Heart left ventricle (tissue), 13 donors: ENCODE measurements at regions not wholly inside any gene's neighbourhood (a gene's known extent, or its start where the extent isn't known, plus 50 kb on each side); places are given as distances from the start of the nearest gene placed in this dataset.

Experiments
- CTCF ChIP-seq, 12 donors: fragments of 200-600 bp; sonication (generic) in 4 of 12; IDR thresholded peaks; one replicate each; pipeline versions ENCODE4 v1.5.0 to v1.8.0; 2018 to 2022; ENCODE audit warnings: antibody characterized with exemption in 12 of 12, mild to moderate bottlenecking in 5 of 12
- POLR2A ChIP-seq, 2 donors: fragments of 450-650 bp; IDR thresholded peaks; one replicate each; pipeline ENCODE4 v1.6.1; 2017; ENCODE audit warnings: antibody characterized with exemption in 2 of 2, mild to moderate bottlenecking in 2 of 2, moderate library complexity in 2 of 2
- donor health status: ischemic (EF 13 %, LVEDD 7.1; RV severe dilation, severe dysfunction).
- donor health status: DM: no; HTN: yes; CAD: no.
- donor health status: DM: no; HTN: no; CAD: no.
- donor health status: ischemic (EF 25% LVEDD 6.9; RV normal size, moderate dysfunction).
- donor health status: ischemic (EF 25% LVEDD 5.7; RV mildly dilated, moderate dysfunction).
- donor health status: ischemic (EF 35%, LVEDD 5.7; RV mildly dilated, moderate dysfunction).
- donor health status: nonischemic (EF 11% LVEDD 7.7; RV severe dilation, severe dysfunction).
- donor health status: DM: yes; HTN: yes; CAD: no.
- donor health status: PGD.
- donor health status: ischemic (EF 29% LVEDD 5.4; RV normal size, mild dysfunction).
- donor health status: nonischemic (EF 23%, LVEDD 6.1; RV moderate dilation, normal function).

DNA sequence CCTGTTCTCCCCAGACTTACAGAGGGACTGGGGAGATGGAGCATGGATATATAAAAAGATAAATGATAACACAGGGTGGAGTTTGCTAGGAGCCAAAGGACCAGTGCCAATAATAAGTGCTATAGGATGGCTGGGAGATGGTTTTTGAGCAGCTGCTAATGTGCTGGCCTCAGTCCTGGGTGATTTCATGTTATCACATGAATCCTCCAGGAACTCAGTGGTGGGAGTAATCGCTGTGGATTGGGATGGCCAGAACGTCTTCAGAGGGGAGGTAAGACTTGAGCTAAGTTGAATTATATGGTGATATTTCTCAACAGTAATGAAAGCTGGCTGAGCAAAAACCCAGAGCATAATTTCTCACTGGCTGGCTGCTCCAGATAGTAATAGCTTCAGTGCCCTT is 441.4 kb downstream of the SLC4A3 start:
- TF ChIP-seq CTCF (IDR thresholded peaks at IDR 0.05) (no peak), POLR2A (IDR thresholded peaks at IDR 0.05) (no peak)
